CD4-positive, alpha-beta memory T cell (primary cell): ENCODE measurements at regions not wholly inside any gene's neighbourhood (a gene's known extent, or its start where the extent isn't known, plus 50 kb on each side); places are given as distances from the start of the nearest gene placed in this dataset.

Experiments used
- CTCF ChIA-PET: fragments of 350-600 bp; sonication (Branson Sonifier 250); formaldehyde crosslinking; loops from one replicate; lab custom pipeline; 2021; ENCODE audit warnings: inconsistent platforms; ENCODE audit not compliant: partially characterized antibody; lab: Charles Lee
- POLR2A ChIA-PET: fragments of 350-600 bp; sonication (Branson Sonifier 250); formaldehyde crosslinking; loops from one replicate; lab custom pipeline; 2021; ENCODE audit not compliant: partially characterized antibody; lab: Charles Lee
- DNase-seq, 5 donors: peaks; one replicate each; pipeline versions ENCODE4 v3.0.0 to v3.0.0-alpha.2; 2020 to 2022; ENCODE audit warnings: mixed read lengths in 1 of 5
- H3K27ac ChIP-seq: one replicate; pipeline ENCODE4 v1.7.0; 2013; ENCODE audit warnings: low read depth, low read length
- H3K27me3 ChIP-seq: 2 replicates; pipeline ENCODE4 v1.7.0; 2013; ENCODE audit warnings: mild to moderate bottlenecking, low read length, moderate library complexity; ENCODE audit not compliant: insufficient read depth
- H3K36me3 ChIP-seq: 2 replicates; pipeline ENCODE4 v1.7.0; 2013; ENCODE audit warnings: mild to moderate bottlenecking, low read length, moderate library complexity; ENCODE audit not compliant: insufficient read depth
- H3K4me1 ChIP-seq: 2 replicates; pipeline ENCODE4 v1.7.0; 2013; ENCODE audit warnings: mild to moderate bottlenecking, low read length, moderate library complexity; ENCODE audit not compliant: insufficient read depth
- H3K4me3 ChIP-seq, 2 donors: one replicate each; pipeline ENCODE4 v1.7.0; 2013; ENCODE audit warnings: low read length in 2 of 2, mild to moderate bottlenecking in 1 of 2
- H3K9me3 ChIP-seq, 2 donors: one replicate each; pipeline ENCODE4 v1.7.0; 2013; ENCODE audit warnings: low read length in 2 of 2, control low read depth in 1 of 2; ENCODE audit not compliant: control insufficient read depth in 1 of 2
- H3K27ac Mint-ChIP-seq, 7 donors: one replicate each; pipeline ENCODE4 v1.8.0; 2020 to 2021; ENCODE audit warnings: mixed read lengths in 7 of 7, mild to moderate bottlenecking in 6 of 7, inconsistent platforms in 3 of 7, moderate library complexity in 3 of 7
- H3K27me3 Mint-ChIP-seq, 2 donors: one replicate each; pipeline ENCODE4 v1.8.0; 2020 to 2021; ENCODE audit warnings: mixed read lengths in 2 of 2
- H3K36me3 Mint-ChIP-seq, 2 donors: one replicate each; pipeline ENCODE4 v1.8.0; 2020 to 2021; ENCODE audit warnings: mixed read lengths in 2 of 2, inconsistent platforms in 1 of 2, mild to moderate bottlenecking in 1 of 2
- H3K4me1 Mint-ChIP-seq, 4 donors: one replicate each; pipeline ENCODE4 v1.8.0; 2020 to 2021; ENCODE audit warnings: mixed read lengths in 4 of 4, mild to moderate bottlenecking in 1 of 4
- H3K4me3 Mint-ChIP-seq, 8 donors: one replicate each; pipeline ENCODE4 v1.8.0; 2020 to 2021; ENCODE audit warnings: mixed read lengths in 8 of 8, mild to moderate bottlenecking in 7 of 8, moderate library complexity in 6 of 8, inconsistent platforms in 3 of 8
- H3K9me3 Mint-ChIP-seq, 8 donors: one replicate each; pipeline ENCODE4 v1.8.0; 2020 to 2021; ENCODE audit warnings: mixed read lengths in 8 of 8, mild to moderate bottlenecking in 5 of 8, inconsistent platforms in 3 of 8, moderate library complexity in 1 of 8
- intact Hi-C: fragments of 100-400 bp; cut with micrococcal nuclease; formaldehyde crosslinking; loops from one replicate; pipeline ENCODE4 v1.15.1; 2023

- no peak overlapping the region for H3K4me3 Mint-ChIP-seq
- Histone ChIP-seq H3K27me3 (no peaks in the 10 kb centered on the region), H3K27ac (no peak overlapping the region), H3K36me3 (no peaks in the 10 kb centered on the region), H3K9me3 (peaks cover 0 to 12% of the 10 kb centered on the region in 2 donors), H3K4me1 (no peaks in the 10 kb centered on the region), H3K4me3 (no peak overlapping the region)
- H3K9me3 Mint-ChIP-seq, result peaks cover 0 to 38% (median 29%) of the 10 kb centered on the region in 8 donors
- peak overlapping the region in 1 of 7 donors; percentile 55 for H3K27ac Mint-ChIP-seq
- H3K4me1 Mint-ChIP-seq, result no peaks in the 10 kb centered on the region
- no peak for DNase-seq
- peaks cover 15% of the 10 kb centered on the region in 2 donors for H3K27me3 Mint-ChIP-seq
- CTCF ChIA-PET, result no interaction called here
- POLR2A ChIA-PET, result no interaction called here
- intact Hi-C loops, result no loop called here
- peaks cover 2 to 17% of the 10 kb centered on the region in 2 donors for H3K36me3 Mint-ChIP-seq
These were observed 310.4 kb upstream of the HDAC4 start for GRCh38 chr2:239710953-239711861.

DNA sequence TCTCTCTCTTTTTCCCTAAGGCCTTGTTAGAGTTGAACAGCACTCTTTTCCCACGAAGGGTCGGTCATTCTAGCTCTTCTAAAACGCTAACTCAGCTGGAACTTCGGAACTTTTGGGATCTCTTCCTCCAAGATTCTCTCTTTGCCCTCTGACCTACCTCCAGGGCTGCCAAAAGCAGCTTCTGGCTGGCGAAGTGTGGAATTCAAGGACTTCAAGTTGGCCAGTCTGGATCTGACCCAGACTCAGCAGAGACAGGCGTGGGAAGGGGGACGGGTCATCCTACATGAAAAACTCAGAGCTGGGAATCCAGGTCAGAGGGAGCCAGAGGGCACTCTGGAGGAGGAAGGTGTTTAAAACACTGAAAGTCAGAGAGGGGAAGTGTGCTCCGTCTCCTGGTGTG lies 305.5 kb upstream of the HDAC4 start:
- Histone ChIP-seq H3K4me3 (no peak overlapping the region), H3K27me3 (peaks cover 5% of the 10 kb centered on the region), H3K36me3 (no peaks in the 10 kb centered on the region), H3K27ac (no peak overlapping the region), H3K9me3 (no peaks in the 10 kb centered on the region), H3K4me1 (no peaks in the 10 kb centered on the region)
- no peak for DNase-seq
- Mint-ChIP-seq H3K27ac (no peak overlapping the region), H3K9me3 (peaks cover 0 to 12% (median 5%) of the 10 kb centered on the region in 8 donors), H3K4me3 (no peak overlapping the region), H3K36me3 (no peaks in the 10 kb centered on the region), H3K27me3 (peaks cover 16 to 21% of the 10 kb centered on the region in 2 donors), H3K4me1 (no peaks in the 10 kb centered on the region)
- POLR2A ChIA-PET, result no interaction called here
- intact Hi-C loops, result no loop called here
- CTCF ChIA-PET, result no interaction called here

GRCh38 chr2:239704737-239705136 lies 303.9 kb upstream of the HDAC4 start:
- peaks cover 13 to 16% of the 10 kb centered on the region in 2 donors for H3K27me3 Mint-ChIP-seq
- H3K27ac ChIP-seq, result no peak overlapping the region
- H3K36me3 Mint-ChIP-seq, result no peaks in the 10 kb centered on the region
- H3K4me3 ChIP-seq, result no peak overlapping the region
- H3K9me3 Mint-ChIP-seq, result peaks cover 0 to 10% (median 0%) of the 10 kb centered on the region in 8 donors
- peaks cover 5% of the 10 kb centered on the region for H3K27me3 ChIP-seq
- H3K4me1 ChIP-seq, result no peaks in the 10 kb centered on the region
- H3K9me3 ChIP-seq, result no peaks in the 10 kb centered on the region
- ChIA-PET CTCF (no interaction called here), POLR2A (no interaction called here)
- DNase-seq, result no peak
- H3K4me3 Mint-ChIP-seq, result no peak overlapping the region
- H3K27ac Mint-ChIP-seq, result no peak overlapping the region
- H3K4me1 Mint-ChIP-seq, result no peaks in the 10 kb centered on the region
- intact Hi-C loops, result no loop called here
- H3K36me3 ChIP-seq, result no peaks in the 10 kb centered on the region

- no peaks in the 10 kb centered on the region for H3K36me3 Mint-ChIP-seq
These were observed 303.0 kb upstream of the HDAC4 start for GRCh38 chr2:239703834-239704233.

GRCh38 chr2:239700686-239701345 lies 300.0 kb upstream of the HDAC4 start:
- H3K9me3 ChIP-seq, result no peaks in the 10 kb centered on the region
- Mint-ChIP-seq H3K27ac (peak overlapping the region in 1 of 7 donors; percentile 38), H3K4me1 (no peaks in the 10 kb centered on the region), H3K27me3 (peaks cover 11 to 13% of the 10 kb centered on the region in 2 donors), H3K36me3 (no peaks in the 10 kb centered on the region), H3K4me3 (no peak overlapping the region), H3K9me3 (peaks cover 0 to 10% (median 0%) of the 10 kb centered on the region in 8 donors)
- no peak overlapping the region for H3K27ac ChIP-seq
- H3K4me3 ChIP-seq, result no peak overlapping the region
- intact Hi-C loops, result no loop called here
- POLR2A ChIA-PET, result no interaction called here
- CTCF ChIA-PET, result no interaction called here
- H3K27me3 ChIP-seq, result peaks cover 5% of the 10 kb centered on the region
- no peaks in the 10 kb centered on the region for H3K4me1 ChIP-seq
- H3K36me3 ChIP-seq, result no peaks in the 10 kb centered on the region
- DNase-seq, result no peak

More at GRCh38 chr2:239703834-239704233, 303.0 kb upstream of the HDAC4 start:
- H3K4me3 Mint-ChIP-seq, result no peak overlapping the region
- intact Hi-C loops, result no loop called here
- H3K4me1 ChIP-seq, result no peaks in the 10 kb centered on the region
- H3K27me3 Mint-ChIP-seq, result peaks cover 13 to 16% of the 10 kb centered on the region in 2 donors
- H3K27ac ChIP-seq, result no peak overlapping the region
- H3K36me3 ChIP-seq, result no peaks in the 10 kb centered on the region
- no peaks in the 10 kb centered on the region for H3K4me1 Mint-ChIP-seq
- peaks cover 0 to 10% (median 0%) of the 10 kb centered on the region in 8 donors for H3K9me3 Mint-ChIP-seq
- ChIA-PET POLR2A (no interaction called here), CTCF (interaction anchor here (0.6 kb wide), 1 partner anchor 26 kb away, joined by 3 read pairs; no protein-coding TSS in a partner anchor)
- DNase-seq, result no peak
- no peak overlapping the region for H3K27ac Mint-ChIP-seq
- peaks cover 5% of the 10 kb centered on the region for H3K27me3 ChIP-seq
- no peak overlapping the region for H3K4me3 ChIP-seq
- no peaks in the 10 kb centered on the region for H3K9me3 ChIP-seq

- no peak overlapping the region for H3K4me3 Mint-ChIP-seq
- CTCF ChIA-PET, result no interaction called here
- Histone ChIP-seq H3K27ac (no peak overlapping the region), H3K36me3 (no peaks in the 10 kb centered on the region), H3K4me3 (no peak overlapping the region), H3K9me3 (no peaks in the 10 kb centered on the region), H3K27me3 (no peaks in the 10 kb centered on the region), H3K4me1 (no peaks in the 10 kb centered on the region)
- H3K9me3 Mint-ChIP-seq, result no peaks in the 10 kb centered on the region
- intact Hi-C loops, result no loop called here
- POLR2A ChIA-PET, result no interaction called here
- H3K27me3 Mint-ChIP-seq, result peaks cover 0 to 5% of the 10 kb centered on the region in 2 donors
- no peaks in the 10 kb centered on the region for H3K36me3 Mint-ChIP-seq
- no peak overlapping the region for H3K27ac Mint-ChIP-seq
- H3K4me1 Mint-ChIP-seq, result no peaks in the 10 kb centered on the region
- DNase-seq, result no peak
These were observed 296.8 kb upstream of the HDAC4 start for GRCh38 chr2:239697399-239698164.
